Epithelial cell of esophagus (primary cell): ENCODE measurements at regions not wholly inside any gene's neighbourhood (a gene's known extent, or its start where the extent isn't known, plus 50 kb on each side); places are given as distances from the start of the nearest gene placed in this dataset.

Experiments used
- DNase-seq: peaks from one replicate; pipeline ENCODE4 v3.0.0; 2010; ENCODE audit warnings: low read depth
- H3K4me3 ChIP-seq: 2 replicates; pipeline ENCODE4 v1.5.1; 2011; ENCODE audit warnings: mild to moderate bottlenecking, low read length, control low read depth
- CTCF ChIP-seq: IDR thresholded peaks from 2 replicates; pipeline ENCODE4 v1.5.1; 2011; ENCODE audit warnings: low read depth, mild to moderate bottlenecking, low read length, control low read depth, inconsistent platforms; ENCODE audit not compliant: insufficient read depth; ENCODE audit errors: missing control alignments

GRCh38 chr4:111404673-111405072 is 740.6 kb upstream of the FAM241A start:
- DNase-seq: no peak
- TF ChIP-seq CTCF: no peak
- H3K4me3 ChIP-seq: no peak overlapping the region

- H3K4me3 ChIP-seq: no peak overlapping the region
- no peak for TF ChIP-seq CTCF
- DNase-seq: no peak
Measured at GRCh38 chr4:111405989-111406388, 739.3 kb upstream of the FAM241A start.

DNA sequence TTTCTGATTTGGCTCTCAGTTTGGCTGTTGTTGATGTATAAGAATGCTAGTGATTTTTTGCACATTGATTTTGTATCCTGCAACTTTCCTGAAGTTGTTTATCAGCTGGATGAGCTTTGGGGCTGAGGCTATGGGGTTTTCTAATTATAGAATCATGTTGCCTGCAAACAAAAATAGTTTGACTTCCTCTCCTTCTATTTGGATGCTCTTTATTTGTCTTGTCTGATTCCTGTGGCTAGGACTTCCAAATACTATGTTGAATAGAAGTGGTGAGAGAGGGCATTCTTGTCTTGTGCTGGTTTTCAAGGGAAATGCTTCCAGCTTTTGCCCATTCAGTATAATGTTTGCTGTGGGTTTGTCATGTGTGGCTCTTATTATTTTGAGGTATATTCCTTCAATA is 734.7 kb upstream of the FAM241A start:
- no peak for TF ChIP-seq CTCF
- H3K4me3 ChIP-seq: no peak overlapping the region
- DNase-seq: no peak

DNA sequence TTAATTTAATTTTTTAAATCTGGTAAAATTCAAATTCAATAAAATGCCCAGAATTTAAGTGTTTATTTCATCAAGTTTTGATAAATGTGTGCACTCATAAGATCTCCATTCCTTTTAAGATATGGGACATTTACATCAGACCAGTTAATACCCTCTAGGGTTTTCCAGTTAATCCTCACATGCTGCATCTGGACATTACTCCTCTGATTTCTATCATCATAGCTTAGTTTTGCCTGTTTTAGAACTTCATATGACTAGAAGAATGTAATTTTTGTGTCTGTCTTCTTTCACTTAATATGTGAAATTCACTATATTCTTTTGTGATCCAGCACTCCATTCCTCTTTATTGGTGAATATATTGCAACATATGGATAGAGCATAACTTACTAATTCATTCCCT is 727.7 kb upstream of the FAM241A start:
- H3K4me3 ChIP-seq: no peak overlapping the region
- TF ChIP-seq CTCF: no peak
- DNase-seq: no peak

DNA sequence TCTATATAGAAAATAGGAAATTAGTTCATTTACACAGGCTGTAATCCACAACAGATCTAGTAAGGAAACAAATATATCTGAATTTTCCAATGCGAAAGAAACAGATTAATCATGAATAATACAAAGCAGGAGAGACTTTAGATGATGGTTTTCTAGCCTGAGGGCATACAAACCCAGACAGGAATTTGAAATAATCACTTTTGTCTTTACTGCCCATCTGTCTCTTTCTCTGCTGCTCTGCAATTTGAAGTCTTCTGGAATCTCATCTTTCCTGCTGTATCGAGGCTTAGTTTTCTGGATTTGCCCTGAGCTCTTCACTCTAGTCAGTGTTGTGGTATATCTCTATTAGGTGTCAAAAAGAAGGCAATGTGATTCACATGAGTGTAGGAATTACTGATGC is 711.8 kb upstream of the FAM241A start:
- TF ChIP-seq CTCF: no peak
- H3K4me3 ChIP-seq: no peak overlapping the region
- peak; percentile 31 for DNase-seq

DNA sequence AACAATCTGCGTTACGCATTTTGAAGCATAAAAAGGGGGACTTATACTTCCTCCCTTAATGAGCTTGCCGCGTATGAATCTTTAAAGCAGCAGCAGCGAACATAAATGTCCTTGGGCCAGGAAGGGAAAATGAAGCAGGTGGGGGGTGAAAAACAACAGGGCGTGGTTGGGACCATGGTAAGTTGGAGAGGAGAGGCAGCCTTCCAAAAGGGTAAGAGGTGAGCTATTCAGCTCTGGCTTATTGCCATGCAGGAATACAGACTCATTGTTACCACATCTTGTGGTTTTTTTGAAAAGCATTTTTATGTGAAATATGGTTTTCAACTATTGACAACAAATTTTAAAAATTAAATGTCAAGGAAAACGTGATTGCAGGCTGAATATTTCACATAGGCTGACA is 710.7 kb upstream of the FAM241A start:
- H3K4me3 ChIP-seq: no peak overlapping the region
- no peak for TF ChIP-seq CTCF
- DNase-seq: peak; percentile 34

DNA sequence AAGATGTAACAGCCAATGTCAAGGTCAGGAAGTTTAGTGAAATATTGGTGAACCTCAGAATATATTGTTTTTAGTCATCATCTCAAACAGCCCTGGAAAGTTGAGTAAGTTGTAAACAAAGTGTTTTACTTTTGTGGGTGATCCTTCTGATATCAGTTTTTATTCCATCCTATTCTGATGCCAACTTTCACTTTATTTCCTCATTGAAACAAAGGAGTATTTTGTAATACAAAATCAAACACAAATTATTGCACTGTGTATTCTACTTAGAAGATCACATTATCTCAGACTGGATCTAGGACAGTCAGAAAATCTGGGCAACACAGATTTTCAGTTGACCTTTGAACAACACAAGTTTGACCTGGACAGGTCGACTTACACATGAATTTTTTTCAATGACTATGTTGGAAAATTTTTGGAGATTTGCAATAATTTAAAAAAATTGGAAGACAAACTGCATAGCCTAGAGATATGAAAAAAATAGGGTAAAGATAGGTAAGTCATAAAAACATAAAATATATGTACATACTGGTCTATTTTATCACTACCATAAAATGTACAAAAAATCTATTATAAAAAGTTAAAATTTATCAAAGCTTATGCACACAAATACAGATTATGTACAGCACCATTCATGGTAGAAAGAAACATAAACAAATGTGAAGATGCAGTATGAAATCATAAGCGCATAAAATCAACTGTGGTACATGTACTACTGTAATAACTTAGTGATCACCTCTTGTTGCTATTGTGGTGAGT is 709.1 kb upstream of the FAM241A start:
- no peak for TF ChIP-seq CTCF
- no peak overlapping the region for H3K4me3 ChIP-seq

More for the DNA sequence above, 709.1 kb upstream of the FAM241A start:
- no peak for DNase-seq
